Colonic mucosa (tissue), 4 donors: ENCODE measurements at regions not wholly inside any gene's neighbourhood (a gene's known extent, or its start where the extent isn't known, plus 50 kb on each side); places are given as distances from the start of the nearest gene placed in this dataset.

Experiments
- DNase-seq: peaks from one replicate; pipeline ENCODE4 v3.0.0-alpha.2; 2020
- H3K27ac ChIP-seq: fragments of 200-600 bp; one replicate; pipeline ENCODE4 v1.8.0; 2021
- H3K27me3 ChIP-seq: fragments of 200-600 bp; one replicate; pipeline ENCODE4 v1.8.0; 2021
- H3K36me3 ChIP-seq: fragments of 200-600 bp; one replicate; pipeline ENCODE4 v1.8.0; 2021
- H3K4me1 ChIP-seq: fragments of 200-600 bp; one replicate; pipeline ENCODE4 v1.8.0; 2021; ENCODE audit warnings: mild to moderate bottlenecking
- H3K4me3 ChIP-seq: fragments of 200-600 bp; one replicate; pipeline ENCODE4 v1.8.0; 2021
- H3K9ac ChIP-seq, 2 donors: one replicate each; pipeline ENCODE4 v1.7.0; 2013; ENCODE audit warnings: control low read depth in 2 of 2, low read depth in 2 of 2, low read length in 2 of 2
- H3K9me3 ChIP-seq: fragments of 200-600 bp; one replicate; pipeline ENCODE4 v1.8.0; 2021
- intact Hi-C: fragments of 100-400 bp; cut with DNase I; formaldehyde crosslinking; loops from one replicate; pipeline ENCODE4 v1.14.1; 2022
- TF ChIP-seq, protein P1 (sequence below): fragments of 200-600 bp; IDR thresholded peaks from one replicate; pipeline ENCODE4 v1.8.0; 2022; ENCODE audit warnings: antibody characterized with exemption, mild to moderate bottlenecking
- donor health status: healthy.
- donor health status: DM: no; HTN: no; CAD: no.
- donor health status: DM: no; HTN: no; CAD: no.

DNA sequence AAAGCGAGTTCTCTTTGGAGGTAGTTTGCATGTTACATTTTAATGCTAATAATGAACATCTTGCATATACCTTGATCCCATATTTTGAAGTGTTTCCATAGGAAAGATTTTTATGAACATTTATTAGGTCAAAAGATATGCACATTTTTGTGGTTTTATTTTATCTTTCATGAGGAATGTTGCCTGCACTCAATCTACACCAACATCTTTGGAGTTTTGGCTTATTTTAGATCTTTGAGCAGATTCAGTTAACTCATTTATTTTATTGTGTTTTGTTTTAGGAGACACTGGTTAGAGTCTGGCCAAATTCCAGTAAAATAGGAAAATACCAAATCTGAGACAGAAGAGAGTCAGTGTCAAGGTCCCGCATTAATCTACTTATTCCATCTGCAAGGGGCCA is 540.9 kb downstream of the RNF144A start:
- no peak overlapping the region for H3K4me3 ChIP-seq
- no peak overlapping the region for H3K9ac ChIP-seq
- H3K27me3 ChIP-seq = no peaks in the 10 kb centered on the region
- no peaks in the 10 kb centered on the region for H3K9me3 ChIP-seq
- H3K4me1 ChIP-seq = no peaks in the 10 kb centered on the region
- TF ChIP-seq, protein P1, sequence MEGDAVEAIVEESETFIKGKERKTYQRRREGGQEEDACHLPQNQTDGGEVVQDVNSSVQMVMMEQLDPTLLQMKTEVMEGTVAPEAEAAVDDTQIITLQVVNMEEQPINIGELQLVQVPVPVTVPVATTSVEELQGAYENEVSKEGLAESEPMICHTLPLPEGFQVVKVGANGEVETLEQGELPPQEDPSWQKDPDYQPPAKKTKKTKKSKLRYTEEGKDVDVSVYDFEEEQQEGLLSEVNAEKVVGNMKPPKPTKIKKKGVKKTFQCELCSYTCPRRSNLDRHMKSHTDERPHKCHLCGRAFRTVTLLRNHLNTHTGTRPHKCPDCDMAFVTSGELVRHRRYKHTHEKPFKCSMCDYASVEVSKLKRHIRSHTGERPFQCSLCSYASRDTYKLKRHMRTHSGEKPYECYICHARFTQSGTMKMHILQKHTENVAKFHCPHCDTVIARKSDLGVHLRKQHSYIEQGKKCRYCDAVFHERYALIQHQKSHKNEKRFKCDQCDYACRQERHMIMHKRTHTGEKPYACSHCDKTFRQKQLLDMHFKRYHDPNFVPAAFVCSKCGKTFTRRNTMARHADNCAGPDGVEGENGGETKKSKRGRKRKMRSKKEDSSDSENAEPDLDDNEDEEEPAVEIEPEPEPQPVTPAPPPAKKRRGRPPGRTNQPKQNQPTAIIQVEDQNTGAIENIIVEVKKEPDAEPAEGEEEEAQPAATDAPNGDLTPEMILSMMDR = no peak
- H3K36me3 ChIP-seq = no peaks in the 10 kb centered on the region
- DNase-seq = no peak
- H3K27ac ChIP-seq = no peak overlapping the region
- intact Hi-C loops = no loop called here

DNA sequence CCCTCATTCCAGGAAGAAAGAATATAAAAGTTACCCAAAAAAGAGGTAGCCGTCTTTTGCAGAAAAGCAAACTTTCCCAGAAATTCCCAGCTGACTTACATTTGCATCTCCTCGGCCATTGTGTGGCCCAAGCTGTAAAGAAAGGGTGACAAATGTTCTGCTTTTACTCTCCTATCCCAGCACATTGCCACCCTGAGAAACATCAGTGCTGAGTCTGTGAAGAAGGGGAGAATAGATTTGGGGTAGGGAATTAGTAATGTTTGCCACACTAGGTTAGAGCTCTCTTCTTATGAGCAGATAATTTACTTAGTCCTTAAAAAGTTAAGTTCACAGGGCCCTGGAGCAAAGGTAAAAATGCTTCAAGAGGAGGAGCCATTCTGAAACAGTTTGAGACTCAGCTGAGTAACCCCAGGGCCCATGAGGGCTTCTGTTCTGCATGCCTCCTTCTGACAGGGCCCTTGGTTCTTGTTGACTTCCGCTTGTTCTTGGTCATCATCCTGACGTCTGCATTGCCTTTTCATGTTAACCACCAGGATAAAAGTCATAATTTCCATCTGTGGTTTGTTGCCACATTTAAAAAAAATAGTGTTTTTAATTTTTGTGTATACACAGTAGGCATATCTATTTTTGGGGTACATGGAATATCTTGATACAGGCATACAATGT is 550.7 kb downstream of the RNF144A start:
- H3K27me3 ChIP-seq = no peaks in the 10 kb centered on the region
- TF ChIP-seq, protein P1 = no peak
- DNase-seq = no peak
- H3K36me3 ChIP-seq = no peaks in the 10 kb centered on the region
- no peak overlapping the region for H3K9ac ChIP-seq
- no peaks in the 10 kb centered on the region for H3K9me3 ChIP-seq
- intact Hi-C loops = no loop called here
- H3K4me1 ChIP-seq = no peaks in the 10 kb centered on the region
- H3K4me3 ChIP-seq = no peak overlapping the region
- no peak overlapping the region for H3K27ac ChIP-seq

DNA sequence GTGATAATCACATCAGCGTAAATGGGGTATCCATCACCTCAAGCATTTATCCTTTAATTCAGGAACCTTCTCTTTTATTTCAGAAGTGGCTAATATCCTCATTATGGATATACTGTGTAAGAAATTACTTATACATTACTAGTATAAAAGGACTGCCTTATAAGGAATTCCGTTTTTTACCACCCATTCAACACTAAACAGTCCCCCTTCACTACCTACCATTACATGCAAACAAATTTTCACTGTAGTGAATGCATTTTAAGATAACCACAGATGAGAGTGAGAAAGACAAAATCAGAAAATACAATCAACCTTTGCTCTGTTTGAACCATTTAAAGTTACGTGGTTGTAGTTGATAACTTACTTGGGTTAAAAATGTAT is 551.2 kb downstream of the RNF144A start:
- H3K27ac ChIP-seq = no peak overlapping the region
- H3K9me3 ChIP-seq = no peaks in the 10 kb centered on the region
- H3K36me3 ChIP-seq = no peaks in the 10 kb centered on the region
- intact Hi-C loops = no loop called here
- TF ChIP-seq, protein P1 = no peak
- H3K4me3 ChIP-seq = no peak overlapping the region
- DNase-seq = no peak
- no peaks in the 10 kb centered on the region for H3K4me1 ChIP-seq
- no peak overlapping the region for H3K9ac ChIP-seq
- H3K27me3 ChIP-seq = no peaks in the 10 kb centered on the region

DNA sequence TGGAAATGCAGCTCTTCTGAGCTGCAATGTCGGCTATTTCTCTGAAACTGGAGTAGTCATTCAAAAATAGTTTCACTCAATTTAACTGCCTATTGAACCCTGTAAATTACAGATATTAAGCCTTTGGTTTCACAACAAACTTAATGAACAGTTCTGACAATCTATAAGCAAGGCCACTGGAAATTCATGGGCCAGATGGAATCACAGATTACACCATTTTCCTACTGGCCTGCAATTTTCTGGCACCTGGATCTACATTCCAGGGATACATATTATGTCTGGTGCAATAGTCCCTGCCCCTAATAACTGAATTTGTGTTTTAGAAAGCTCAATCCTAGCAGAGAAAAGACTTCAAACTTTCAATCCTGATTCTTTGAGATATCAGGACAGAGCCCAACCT is 551.7 kb downstream of the RNF144A start:
- no peak for DNase-seq
- no peaks in the 10 kb centered on the region for H3K27me3 ChIP-seq
- no peaks in the 10 kb centered on the region for H3K36me3 ChIP-seq
- H3K4me3 ChIP-seq = no peak overlapping the region
- intact Hi-C loops = no loop called here
- no peak overlapping the region for H3K9ac ChIP-seq
- H3K9me3 ChIP-seq = no peaks in the 10 kb centered on the region
- TF ChIP-seq, protein P1 = no peak
- no peaks in the 10 kb centered on the region for H3K4me1 ChIP-seq
- H3K27ac ChIP-seq = no peak overlapping the region

DNA sequence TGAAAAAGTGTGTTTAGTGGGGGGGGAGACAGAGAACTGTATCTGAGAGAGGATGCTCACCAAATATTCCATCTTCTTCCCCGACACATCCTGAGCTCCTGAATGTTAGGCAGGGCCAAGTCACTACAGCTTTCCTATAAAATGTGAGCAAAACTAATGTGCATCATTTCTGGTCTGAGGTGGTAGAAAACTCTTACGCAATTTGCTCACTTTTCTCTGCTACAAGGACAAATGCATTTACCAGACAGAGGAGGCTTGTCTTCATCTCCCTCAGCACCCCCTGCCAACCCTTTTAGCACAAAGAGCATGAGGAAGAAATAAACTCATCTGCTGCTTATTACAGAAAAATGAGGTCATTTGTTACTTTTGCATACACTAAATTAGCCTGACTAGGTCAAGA is 554.0 kb downstream of the RNF144A start:
- Histone ChIP-seq H3K4me3 (no peak overlapping the region), H3K9ac (no peak overlapping the region), H3K4me1 (no peaks in the 10 kb centered on the region), H3K36me3 (no peaks in the 10 kb centered on the region), H3K27me3 (no peaks in the 10 kb centered on the region), H3K27ac (no peak overlapping the region), H3K9me3 (no peaks in the 10 kb centered on the region)
- TF ChIP-seq, protein P1 = no peak
- intact Hi-C loops = no loop called here
- no peak for DNase-seq
